GM12878 (cell line): ENCODE measurements at regions not wholly inside any gene's neighbourhood (a gene's known extent, or its start where the extent isn't known, plus 50 kb on each side); places are given as distances from the start of the nearest gene placed in this dataset.

ENCODE experiments used
- ATF2 ChIP-seq: IDR thresholded peaks from 2 replicates; pipeline ENCODE4 v1.6.1; 2012; ENCODE audit warnings: low read length, inconsistent platforms
- CBX3 ChIP-seq: fragments of 200-600 bp; sonication (generic); IDR thresholded peaks from 2 replicates; pipeline ENCODE4 v1.6.1; 2016; ENCODE audit warnings: low read depth, borderline replicate concordance
- CTCF ChIP-seq, 3 experiments: IDR thresholded peaks in 2 of 3; conservative IDR thresholded peaks in 1 of 3; 2 replicates each; pipeline ENCODE4 v1.5.1; 2011; ENCODE audit warnings: low read depth in 3 of 3, low read length in 3 of 3, mild to moderate bottlenecking in 3 of 3, control low read depth in 2 of 3, moderate library complexity in 2 of 3, inconsistent platforms in 1 of 3, mixed read lengths in 1 of 3; ENCODE audit not compliant: control insufficient read depth in 2 of 3, insufficient read depth in 1 of 3; ENCODE audit errors: extremely low read depth in 1 of 3
- REST ChIP-seq: IDR thresholded peaks from 2 replicates; pipeline ENCODE4 v1.6.1; 2012; ENCODE audit warnings: mild to moderate bottlenecking, low read depth, low read length
- SREBF2 ChIP-seq: IDR thresholded peaks from 2 replicates; pipeline ENCODE4 v1.6.1; 2012; ENCODE audit warnings: mild to moderate bottlenecking, low read length
- ZNF207 ChIP-seq: fragments of 450-650 bp; IDR thresholded peaks from 2 replicates; pipeline ENCODE4 v1.6.1; 2014; ENCODE audit warnings: antibody characterized with exemption, mild to moderate bottlenecking, borderline replicate concordance

GRCh38 chr6:155527443-155527842, 71.8 kb upstream of the NOX3 start:
- TF ChIP-seq SREBF2 (no peak), CTCF (IDR thresholded peaks at IDR 0.05 in 2 of 3, conservative IDR thresholded peaks at IDR 0.05 in 1 of 3; ENCODE audit: control insufficient read depth in 2 of 3, extremely low read depth in 1 of 3, insufficient read depth in 1 of 3, low read depth in 3 of 3, low read length in 3 of 3) (no peak), ZNF207 (no peak), ATF2 (no peak), REST (no peak), CBX3 (no peak)
